GM19372 (cell line): ENCODE measurements at regions not wholly inside any gene's neighbourhood (a gene's known extent, or its start where the extent isn't known, plus 50 kb on each side); places are given as distances from the start of the nearest gene placed in this dataset.
"Not testable (repeated sequence)": the region's sequence is repeated elsewhere in the genome, so short reads cannot be mapped to it uniquely, and the experiment has no call there.

Experiments used
- ATAC-seq: cut with Tn5 transposase; IDR thresholded peaks from one replicate; pipeline ENCODE4 v1.9.1; 2021; ENCODE audit warnings: mild to moderate bottlenecking, low read depth, moderate library complexity; ENCODE audit not compliant: unreplicated experiment

GRCh38 chr18:73168236-73168635, 300.4 kb upstream of the NETO1 start:
- no peak for ATAC-seq

- no peak for ATAC-seq
Measured at GRCh38 chr18:73164430-73164829, 296.6 kb upstream of the NETO1 start.

- no peak for ATAC-seq
Measured at GRCh38 chr18:73163236-73163635, 295.4 kb upstream of the NETO1 start.

- ATAC-seq: no peak
Measured at GRCh38 chr18:73156117-73156516, 288.3 kb upstream of the NETO1 start.

GRCh38 chr18:73153271-73153670, 285.5 kb upstream of the NETO1 start:
- no peak for ATAC-seq

GRCh38 chr18:73151086-73151485, 283.3 kb upstream of the NETO1 start:
- ATAC-seq: no peak

GRCh38 chr18:73150199-73150598, 282.4 kb upstream of the NETO1 start:
- ATAC-seq: peak; percentile 51

GRCh38 chr18:73147590-73147989, 279.8 kb upstream of the NETO1 start:
- no peak for ATAC-seq

GRCh38 chr18:73144030-73144429, 276.2 kb upstream of the NETO1 start:
- ATAC-seq: no peak

GRCh38 chr18:73136134-73136533, 268.3 kb upstream of the NETO1 start:
- ATAC-seq: peak; percentile 70

GRCh38 chr18:73124175-73124574, 256.4 kb upstream of the NETO1 start:
- ATAC-seq: no peak

GRCh38 chr18:73121207-73121606, 253.4 kb upstream of the NETO1 start:
- no peak for ATAC-seq

GRCh38 chr18:73120626-73121025, 252.8 kb upstream of the NETO1 start:
- no peak for ATAC-seq

GRCh38 chr18:73119574-73119973, 251.8 kb upstream of the NETO1 start:
- ATAC-seq: no peak

- ATAC-seq: no peak
Measured at GRCh38 chr18:73118121-73118816, 250.5 kb upstream of the NETO1 start.

GRCh38 chr18:73110307-73110706, 242.5 kb upstream of the NETO1 start:
- ATAC-seq: no peak

- ATAC-seq: no peak
Measured at GRCh38 chr18:73101977-73102376, 234.2 kb upstream of the NETO1 start.

GRCh38 chr18:73101491-73101890, 233.7 kb upstream of the NETO1 start:
- ATAC-seq: not testable (repeated sequence)

GRCh38 chr18:73099759-73100158, 232.0 kb upstream of the NETO1 start:
- ATAC-seq: no peak

GRCh38 chr18:73093687-73094250, 226.0 kb upstream of the NETO1 start:
- ATAC-seq: no peak

GRCh38 chr18:73088445-73088844, 220.7 kb upstream of the NETO1 start:
- ATAC-seq: no peak

- no peak for ATAC-seq
Measured at GRCh38 chr18:73087282-73087977, 219.6 kb upstream of the NETO1 start.
